Right lobe of liver (tissue), 6 donors: ENCODE measurements at regions not wholly inside any gene's neighbourhood (a gene's known extent, or its start where the extent isn't known, plus 50 kb on each side); places are given as distances from the start of the nearest gene placed in this dataset.

Source experiments
- ATAC-seq, 4 donors: fragments of 200-7000 bp; cut with Tn5 transposase; one replicate each; pipeline ENCODE4 v1.9.1; 2020; ENCODE audit warnings: mild to moderate bottlenecking in 4 of 4, moderate library complexity in 4 of 4
- DNase-seq, 3 donors: peaks; one replicate each; pipeline ENCODE4 v3.0.0-alpha.2; 2020
- H3K27ac ChIP-seq, 3 donors: fragments of 200-600 bp; one replicate each; pipeline ENCODE4 v1.8.0; 2022
- H3K27me3 ChIP-seq, 2 donors: fragments of 200-600 bp; one replicate each; pipeline ENCODE4 v1.8.0; 2022
- H3K36me3 ChIP-seq, 4 donors: fragments of 200-600 bp; sonication (generic) in 1 of 4; one replicate each; pipeline versions ENCODE4 v1.5.1 to v1.8.0; 2017 to 2022; ENCODE audit warnings: control low read depth in 1 of 4
- H3K4me1 ChIP-seq, 4 donors: fragments of 200-600 bp; sonication (generic) in 1 of 4; one replicate each; pipeline versions ENCODE4 v1.5.1 to v1.8.0; 2017 to 2022; ENCODE audit warnings: control low read depth in 1 of 4
- H3K4me3 ChIP-seq, 3 donors: fragments of 200-600 bp; one replicate each; pipeline ENCODE4 v1.8.0; 2022
- H3K9me3 ChIP-seq, 4 donors: fragments of 200-600 bp; sonication (generic) in 1 of 4; one replicate each; pipeline versions ENCODE4 v1.5.1 to v1.8.0; 2017 to 2022; ENCODE audit warnings: control low read depth in 1 of 4
- POLR2A ChIP-seq: fragments of 450-650 bp; IDR thresholded peaks from one replicate; pipeline ENCODE4 v1.6.1; 2017; ENCODE audit warnings: antibody characterized with exemption, mild to moderate bottlenecking
- WGBS: methylation state at CpG from one replicate; pipeline ENCODE4 v1.1.6; 2018; ENCODE audit warnings: low coverage, low lambda C conversion rate; ENCODE audit not compliant: insufficient coverage; ENCODE audit errors: missing lambda C conversion rate; 5-methylcytosine and 5-hydroxymethylcytosine counted together
- intact Hi-C, 2 donors: fragments of 100-400 bp; cut with DNase I; formaldehyde crosslinking; loops; one replicate each; pipeline versions ENCODE4 v1.11.2 to v1.14.1; 2022
- TF ChIP-seq, protein P1 (sequence below), 4 donors: fragments of 200-600 bp in 3 of 4; fragments of 450-650 bp in 1 of 4; IDR thresholded peaks; one replicate each; pipeline versions ENCODE4 v1.5.1 to v1.8.0; 2016 to 2022; ENCODE audit warnings: antibody characterized with exemption in 4 of 4, mild to moderate bottlenecking in 2 of 4
- donor health status: DM: no; HTN: yes; CAD: no.
- donor health status: DM: no; HTN: no; CAD: no.
- donor health status: DM: no; HTN: no; CAD: no.
- donor health status: DM: no; HTN: yes; CAD: no.
- donor health status: DM: no; HTN: yes; CAD: no.

DNA sequence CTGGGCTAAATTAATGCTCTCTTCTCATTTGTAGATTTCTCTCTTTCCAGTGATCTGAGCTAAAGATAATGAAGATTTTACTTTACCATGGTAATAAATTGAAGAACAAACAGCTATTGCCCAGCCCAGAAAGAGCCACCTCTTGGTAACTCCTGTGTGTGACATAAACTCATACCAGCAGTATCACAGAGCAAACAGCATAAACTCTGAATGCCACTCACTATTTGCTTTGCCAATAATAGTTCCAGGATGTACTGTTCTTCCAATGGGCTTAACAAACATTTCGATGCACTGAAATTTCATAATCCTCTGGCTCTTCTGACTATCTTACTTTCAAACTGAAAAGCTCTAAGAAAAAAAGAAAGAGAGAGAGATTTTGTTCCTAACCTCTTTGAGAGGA lies 69.8 kb upstream of the RASEF start:
- DNase-seq = no peak
- peaks cover 0 to 7% (median 3%) of the 10 kb centered on the region in 4 donors for H3K4me1 ChIP-seq
- intact Hi-C loops = no loop called here
- no peak overlapping the region for H3K4me3 ChIP-seq
- H3K27me3 ChIP-seq = no peaks in the 10 kb centered on the region
- WGBS = 13% methylated on average over 1 of the region's 1 CpG
- TF ChIP-seq, protein P1, sequence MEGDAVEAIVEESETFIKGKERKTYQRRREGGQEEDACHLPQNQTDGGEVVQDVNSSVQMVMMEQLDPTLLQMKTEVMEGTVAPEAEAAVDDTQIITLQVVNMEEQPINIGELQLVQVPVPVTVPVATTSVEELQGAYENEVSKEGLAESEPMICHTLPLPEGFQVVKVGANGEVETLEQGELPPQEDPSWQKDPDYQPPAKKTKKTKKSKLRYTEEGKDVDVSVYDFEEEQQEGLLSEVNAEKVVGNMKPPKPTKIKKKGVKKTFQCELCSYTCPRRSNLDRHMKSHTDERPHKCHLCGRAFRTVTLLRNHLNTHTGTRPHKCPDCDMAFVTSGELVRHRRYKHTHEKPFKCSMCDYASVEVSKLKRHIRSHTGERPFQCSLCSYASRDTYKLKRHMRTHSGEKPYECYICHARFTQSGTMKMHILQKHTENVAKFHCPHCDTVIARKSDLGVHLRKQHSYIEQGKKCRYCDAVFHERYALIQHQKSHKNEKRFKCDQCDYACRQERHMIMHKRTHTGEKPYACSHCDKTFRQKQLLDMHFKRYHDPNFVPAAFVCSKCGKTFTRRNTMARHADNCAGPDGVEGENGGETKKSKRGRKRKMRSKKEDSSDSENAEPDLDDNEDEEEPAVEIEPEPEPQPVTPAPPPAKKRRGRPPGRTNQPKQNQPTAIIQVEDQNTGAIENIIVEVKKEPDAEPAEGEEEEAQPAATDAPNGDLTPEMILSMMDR (IDR thresholded peaks at IDR 0.05) = no peak
- no peak for TF ChIP-seq POLR2A
- peak overlapping the region in 2 of 3 donors; percentile 39 to 53 for H3K27ac ChIP-seq
- H3K9me3 ChIP-seq = peaks cover 0 to 7% (median 0%) of the 10 kb centered on the region in 4 donors
- ATAC-seq = peak; percentile 98 to 100 (median 98)
- H3K36me3 ChIP-seq = no peaks in the 10 kb centered on the region

DNA sequence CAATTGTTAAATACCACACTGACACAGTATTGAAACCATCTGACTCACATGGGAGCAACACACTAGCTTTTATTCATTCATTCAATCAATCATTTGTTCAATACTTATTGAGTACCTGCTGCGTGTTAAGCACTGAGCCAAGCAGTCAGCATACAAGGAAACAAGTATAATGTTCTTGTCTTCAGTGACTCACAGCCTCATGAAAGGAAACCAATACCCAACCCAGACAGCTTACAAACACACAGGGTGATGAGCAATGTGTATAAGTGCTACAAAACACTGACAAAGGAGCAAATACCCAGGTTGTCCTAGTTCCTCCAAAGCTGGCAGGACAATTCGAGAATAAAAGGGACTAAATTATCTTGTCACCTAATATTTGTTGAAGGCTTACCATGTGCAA lies 67.6 kb upstream of the RASEF start:
- TF ChIP-seq, protein P1 (IDR thresholded peaks at IDR 0.05) = no peak
- no peak for TF ChIP-seq POLR2A
- peaks cover 0 to 7% (median 3%) of the 10 kb centered on the region in 4 donors for H3K4me1 ChIP-seq
- H3K27ac ChIP-seq = no peak overlapping the region
- 72% methylated on average over 2 of the region's 2 CpGs for WGBS
- H3K27me3 ChIP-seq = no peaks in the 10 kb centered on the region
- H3K9me3 ChIP-seq = peaks cover 0 to 7% (median 0%) of the 10 kb centered on the region in 4 donors
- DNase-seq (no peak), ATAC-seq (peak in 1 of 4 donors; percentile 59)
- H3K4me3 ChIP-seq = no peak overlapping the region
- no peaks in the 10 kb centered on the region for H3K36me3 ChIP-seq
- intact Hi-C loops = no loop called here

DNA sequence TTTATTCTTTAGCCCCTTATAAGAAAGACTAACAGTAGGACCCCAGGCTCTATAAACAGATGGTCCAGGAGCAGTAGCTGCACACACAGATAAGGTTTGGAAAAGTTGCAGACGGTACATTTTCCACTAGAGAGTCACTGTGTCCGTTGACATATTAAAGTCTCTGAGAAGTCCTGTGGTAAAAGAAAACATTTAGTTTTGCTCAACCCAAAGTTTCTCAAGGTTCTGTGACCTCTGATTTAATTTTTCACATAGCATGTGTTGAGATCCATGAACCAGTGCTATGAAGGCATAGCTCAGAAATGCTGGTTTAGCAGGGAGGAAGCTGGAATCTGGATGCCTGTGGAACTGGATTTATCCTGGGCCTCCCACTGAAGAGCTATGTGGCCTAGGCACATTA lies 62.7 kb upstream of the RASEF start:
- Histone ChIP-seq H3K36me3 (no peaks in the 10 kb centered on the region), H3K27ac (no peak overlapping the region), H3K4me1 (no peaks in the 10 kb centered on the region), H3K9me3 (peaks cover 0 to 7% (median 0%) of the 10 kb centered on the region in 4 donors), H3K27me3 (no peaks in the 10 kb centered on the region), H3K4me3 (no peak overlapping the region)
- 70% methylated on average over 2 of the region's 2 CpGs for WGBS
- DNase-seq (no peak), ATAC-seq (no peak)
- intact Hi-C loops = no loop called here
- TF ChIP-seq, protein P1 (IDR thresholded peaks at IDR 0.05) = no peak
- TF ChIP-seq POLR2A = no peak

DNA sequence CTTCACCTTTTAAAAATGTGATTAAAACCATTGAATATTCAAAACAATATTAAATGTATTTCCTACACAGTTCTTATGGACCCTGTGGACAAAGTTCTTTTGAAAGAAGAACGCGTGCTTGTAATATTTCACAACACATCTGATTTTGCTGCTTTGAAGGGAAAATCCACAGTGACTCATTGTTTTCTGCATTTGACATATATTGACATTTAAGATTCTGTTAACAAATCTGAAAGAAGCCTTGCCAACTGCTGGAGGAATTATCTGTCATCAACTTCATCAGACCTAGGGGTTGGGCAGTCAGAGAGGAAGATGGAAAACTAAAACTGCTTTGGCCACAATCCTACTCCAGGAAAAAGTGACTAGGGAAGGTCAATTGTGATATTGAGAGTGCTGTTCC lies 56.9 kb upstream of the RASEF start:
- no peak overlapping the region for H3K27ac ChIP-seq
- ATAC-seq = peak in 3 of 4 donors; percentile 50 to 89 (median 59)

More for the DNA sequence above, 56.9 kb upstream of the RASEF start:
- H3K4me1 ChIP-seq = no peaks in the 10 kb centered on the region
- no peaks in the 10 kb centered on the region for H3K27me3 ChIP-seq
- WGBS = 33% methylated on average over 2 of the region's 2 CpGs
- TF ChIP-seq, protein P1 (IDR thresholded peaks at IDR 0.05) = no peak
- TF ChIP-seq POLR2A = no peak
- no peaks in the 10 kb centered on the region for H3K36me3 ChIP-seq
- intact Hi-C loops = no loop called here
- no peaks in the 10 kb centered on the region for H3K9me3 ChIP-seq
- no peak for DNase-seq
- no peak overlapping the region for H3K4me3 ChIP-seq
